H9 (cell line): ENCODE measurements at regions not wholly inside any gene's neighbourhood (a gene's known extent, or its start where the extent isn't known, plus 50 kb on each side); places are given as distances from the start of the nearest gene placed in this dataset.

Experiments used
- DNase-seq: peaks from one replicate; pipeline ENCODE4 v3.0.0-alpha.2; 2017
- H2AFZ ChIP-seq: one replicate; pipeline ENCODE4 v1.6.1; 2013; ENCODE audit warnings: mild to moderate bottlenecking, low read length, control low read depth, moderate library complexity
- H2AK5ac ChIP-seq: 2 replicates; pipeline ENCODE4 v1.6.1; 2013; ENCODE audit warnings: low read length, control low read depth, mixed read lengths; ENCODE audit not compliant: insufficient read length
- H2BK120ac ChIP-seq: one replicate; pipeline ENCODE4 v1.6.1; 2013; ENCODE audit warnings: low read depth, mild to moderate bottlenecking, low read length, control low read depth, inconsistent platforms; ENCODE audit not compliant: poor library complexity, severe bottlenecking
- H2BK12ac ChIP-seq: 2 replicates; pipeline ENCODE4 v1.6.1; 2013; ENCODE audit warnings: low read length, control low read depth, mixed read lengths, low read depth; ENCODE audit not compliant: insufficient read length
- H2BK15ac ChIP-seq: 2 replicates; pipeline ENCODE4 v1.6.1; 2013; ENCODE audit warnings: low read depth, low read length, control low read depth
- H2BK20ac ChIP-seq: one replicate; pipeline ENCODE4 v1.6.1; 2013; ENCODE audit warnings: low read depth, mild to moderate bottlenecking, low read length, control low read depth, inconsistent platforms; ENCODE audit not compliant: poor library complexity, severe bottlenecking
- H2BK5ac ChIP-seq: 2 replicates; pipeline ENCODE4 v1.6.1; 2013; ENCODE audit warnings: low read length, control low read depth, mixed read lengths; ENCODE audit not compliant: insufficient read length
- H3K14ac ChIP-seq: 2 replicates; pipeline ENCODE4 v1.6.1; 2013; ENCODE audit warnings: low read length, control low read depth; ENCODE audit not compliant: insufficient read depth
- H3K18ac ChIP-seq: 2 replicates; pipeline ENCODE4 v1.6.1; 2013; ENCODE audit warnings: low read depth, mild to moderate bottlenecking, mixed read lengths, low read length, control low read depth; ENCODE audit not compliant: insufficient read length
- H3K23ac ChIP-seq: 2 replicates; pipeline ENCODE4 v1.6.1; 2013; ENCODE audit warnings: low read length, control low read depth, mixed read lengths, low read depth; ENCODE audit not compliant: insufficient read length
- H3K23me2 ChIP-seq: 2 replicates; pipeline ENCODE4 v1.6.1; 2013; ENCODE audit warnings: low read depth, mild to moderate bottlenecking, mixed read lengths, low read length, control low read depth; ENCODE audit not compliant: insufficient read length, poor library complexity, severe bottlenecking
- H3K27ac ChIP-seq: 2 replicates; pipeline ENCODE4 v1.5.1; 2013; ENCODE audit warnings: low read length, control low read depth, mixed read lengths, low read depth; ENCODE audit not compliant: insufficient read length
- H3K27me3 ChIP-seq: 2 replicates; pipeline ENCODE4 v1.6.1; 2013; ENCODE audit warnings: low read length, control low read depth, inconsistent platforms; ENCODE audit not compliant: insufficient read depth
- H3K4ac ChIP-seq: 2 replicates; pipeline ENCODE4 v1.6.1; 2013; ENCODE audit warnings: low read depth, mild to moderate bottlenecking, control low read depth, inconsistent platforms, low read length, moderate library complexity
- H3K4me1 ChIP-seq: 2 replicates; pipeline ENCODE4 v1.6.1; 2013; ENCODE audit warnings: low read length, control low read depth, inconsistent platforms; ENCODE audit not compliant: insufficient read depth
- H3K4me2 ChIP-seq: 2 replicates; pipeline ENCODE4 v1.6.1; 2013; ENCODE audit warnings: low read length, control low read depth, mixed read lengths; ENCODE audit not compliant: insufficient read length, insufficient read depth
- H3K56ac ChIP-seq: 2 replicates; pipeline ENCODE4 v1.6.1; 2013; ENCODE audit warnings: low read depth, mild to moderate bottlenecking, mixed read lengths, low read length, control low read depth; ENCODE audit not compliant: insufficient read length
- H3K79me1 ChIP-seq: 2 replicates; pipeline ENCODE4 v1.6.1; 2013; ENCODE audit warnings: low read depth, mild to moderate bottlenecking, moderate library complexity, low read length, control low read depth, inconsistent platforms; ENCODE audit not compliant: insufficient read depth, poor library complexity, severe bottlenecking
- H3K79me2 ChIP-seq: 2 replicates; pipeline ENCODE4 v1.6.1; 2013; ENCODE audit warnings: low read length, control low read depth, inconsistent platforms; ENCODE audit not compliant: insufficient read depth
- H3K9ac ChIP-seq: 2 replicates; pipeline ENCODE4 v1.6.1; 2013; ENCODE audit warnings: low read length, control low read depth, mixed read lengths; ENCODE audit not compliant: insufficient read length; ENCODE audit errors: extremely low read depth
- H3K9me3 ChIP-seq: one replicate; pipeline ENCODE4 v1.6.1; 2013; ENCODE audit warnings: low read depth, low read length, inconsistent platforms; ENCODE audit not compliant: control insufficient read depth
- H3T11ph ChIP-seq: one replicate; pipeline ENCODE4 v1.6.1; 2013; ENCODE audit warnings: mild to moderate bottlenecking, low read length, control low read depth, inconsistent platforms
- H4K20me1 ChIP-seq: one replicate; pipeline ENCODE4 v1.6.1; 2013; ENCODE audit not compliant: control insufficient read depth, insufficient read length, insufficient read depth
- H4K5ac ChIP-seq: 2 replicates; pipeline ENCODE4 v1.6.1; 2013; ENCODE audit warnings: low read depth, mild to moderate bottlenecking, mixed read lengths, low read length, control low read depth; ENCODE audit not compliant: insufficient read length
- H4K8ac ChIP-seq: replicated peaks from 2 replicates; pipeline ENCODE4 v1.6.1; 2013; ENCODE audit warnings: low read length, control low read depth, mixed read lengths, low read depth; ENCODE audit not compliant: insufficient read length
- H4K91ac ChIP-seq: 2 replicates; pipeline ENCODE4 v1.6.1; 2013; ENCODE audit warnings: low read depth, mild to moderate bottlenecking, moderate library complexity, mixed read lengths, low read length, control low read depth; ENCODE audit not compliant: insufficient read length
- H3K27ac Mint-ChIP-seq, 3 experiments: 2 replicates in 2 of 3; 3 replicates in 1 of 3; pipeline ENCODE4 v1.8.0; 2020 to 2021; ENCODE audit warnings: mixed read lengths in 3 of 3, mild to moderate bottlenecking in 1 of 3, moderate library complexity in 1 of 3
- H3K27me3 Mint-ChIP-seq: 2 replicates; pipeline ENCODE4 v1.8.0; 2021; ENCODE audit warnings: low read depth, mild to moderate bottlenecking, moderate library complexity, mixed read lengths
- H3K36me3 Mint-ChIP-seq, 3 experiments: 2 replicates in 2 of 3; 3 replicates in 1 of 3; pipeline ENCODE4 v1.8.0; 2020 to 2021; ENCODE audit warnings: low read depth in 3 of 3, mixed read lengths in 3 of 3; ENCODE audit not compliant: insufficient read depth in 1 of 3
- H3K4me1 Mint-ChIP-seq, 2 experiments: 2 replicates each; pipeline ENCODE4 v1.8.0; 2020; ENCODE audit warnings: mixed read lengths in 2 of 2
- H3K4me3 Mint-ChIP-seq, 2 experiments: 2 replicates in 1 of 2; 3 replicates in 1 of 2; pipeline ENCODE4 v1.8.0; 2020 to 2021; ENCODE audit warnings: mild to moderate bottlenecking in 2 of 2, mixed read lengths in 2 of 2, moderate library complexity in 1 of 2
- H3K9me3 Mint-ChIP-seq, 2 experiments: 2 replicates in 1 of 2; 3 replicates in 1 of 2; pipeline ENCODE4 v1.8.0; 2020; ENCODE audit warnings: mild to moderate bottlenecking in 2 of 2, mixed read lengths in 2 of 2, moderate library complexity in 1 of 2
- WGBS: extraction: QIAGEN DNeasy Blood & Tissue Kit; methylation state at CpG from one replicate; pipeline ENCODE4 v1.1.7; 2013; ENCODE audit warnings: missing lambda C conversion rate, low lambda C conversion rate, mixed read lengths; ENCODE audit not compliant: insufficient read length; ENCODE audit errors: extremely low coverage; 5-methylcytosine and 5-hydroxymethylcytosine counted together
- TF ChIP-seq, protein P1 (sequence below): fragments of 200-600 bp; sonication (generic); conservative IDR thresholded peaks from 3 replicates; pipeline ENCODE4 v1.8.0; 2021; ENCODE audit warnings: antibody characterized with exemption, mild to moderate bottlenecking

DNA sequence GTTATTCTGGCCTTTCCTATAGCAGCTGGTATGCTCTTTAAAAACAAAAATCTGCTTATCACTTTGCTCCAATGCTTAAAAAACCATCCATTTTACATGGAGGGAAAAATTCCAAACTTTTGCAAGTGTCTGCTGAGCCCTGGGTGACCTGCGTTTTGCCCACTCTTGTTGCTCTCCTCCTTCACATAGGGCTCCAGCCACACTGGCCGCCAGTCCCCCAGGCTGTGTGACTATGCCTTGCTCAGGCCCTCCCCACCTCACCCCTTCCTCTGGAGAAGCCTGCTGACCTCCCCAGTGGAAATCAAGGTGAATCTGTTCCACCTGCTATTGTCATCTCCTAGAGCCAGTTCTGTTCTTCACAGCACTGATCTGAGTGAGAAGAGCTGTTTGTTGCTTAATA lies 126.9 kb downstream of the SLC25A47 start:
- no peaks in the 10 kb centered on the region for H3K23me2 ChIP-seq
- H4K20me1 ChIP-seq, result no peaks in the 10 kb centered on the region
- no peak overlapping the region for H3K23ac ChIP-seq
- H3K4me3 Mint-ChIP-seq, result no peak overlapping the region
- H3K18ac ChIP-seq, result no peak overlapping the region
- H3K4me1 Mint-ChIP-seq, result peaks cover 32 to 35% of the 10 kb centered on the region in 2 experiments
- H3K27me3 ChIP-seq, result no peaks in the 10 kb centered on the region
- H3K79me1 ChIP-seq, result no peaks in the 10 kb centered on the region
- TF ChIP-seq, protein P1, sequence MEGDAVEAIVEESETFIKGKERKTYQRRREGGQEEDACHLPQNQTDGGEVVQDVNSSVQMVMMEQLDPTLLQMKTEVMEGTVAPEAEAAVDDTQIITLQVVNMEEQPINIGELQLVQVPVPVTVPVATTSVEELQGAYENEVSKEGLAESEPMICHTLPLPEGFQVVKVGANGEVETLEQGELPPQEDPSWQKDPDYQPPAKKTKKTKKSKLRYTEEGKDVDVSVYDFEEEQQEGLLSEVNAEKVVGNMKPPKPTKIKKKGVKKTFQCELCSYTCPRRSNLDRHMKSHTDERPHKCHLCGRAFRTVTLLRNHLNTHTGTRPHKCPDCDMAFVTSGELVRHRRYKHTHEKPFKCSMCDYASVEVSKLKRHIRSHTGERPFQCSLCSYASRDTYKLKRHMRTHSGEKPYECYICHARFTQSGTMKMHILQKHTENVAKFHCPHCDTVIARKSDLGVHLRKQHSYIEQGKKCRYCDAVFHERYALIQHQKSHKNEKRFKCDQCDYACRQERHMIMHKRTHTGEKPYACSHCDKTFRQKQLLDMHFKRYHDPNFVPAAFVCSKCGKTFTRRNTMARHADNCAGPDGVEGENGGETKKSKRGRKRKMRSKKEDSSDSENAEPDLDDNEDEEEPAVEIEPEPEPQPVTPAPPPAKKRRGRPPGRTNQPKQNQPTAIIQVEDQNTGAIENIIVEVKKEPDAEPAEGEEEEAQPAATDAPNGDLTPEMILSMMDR, result no peak
- no peak overlapping the region for H2BK20ac ChIP-seq
- no peak overlapping the region for H2AFZ ChIP-seq
- no peak overlapping the region for H2BK12ac ChIP-seq
- H3K9ac ChIP-seq, result no peak overlapping the region
- no peak overlapping the region; a peak in 2 of 7 replicates for H3K27ac Mint-ChIP-seq
- H3K9me3 ChIP-seq, result no peaks in the 10 kb centered on the region
- no peak overlapping the region for H2BK5ac ChIP-seq
- no peaks in the 10 kb centered on the region for H3K36me3 Mint-ChIP-seq
- H3K4me2 ChIP-seq, result no peak overlapping the region
- H3K79me2 ChIP-seq, result no peaks in the 10 kb centered on the region
- H3K27me3 Mint-ChIP-seq, result no peaks in the 10 kb centered on the region
- no peak overlapping the region for H3T11ph ChIP-seq
- peak; percentile 11 for DNase-seq
- no peak overlapping the region for H4K5ac ChIP-seq
- no peak overlapping the region for H2BK120ac ChIP-seq
- no peak overlapping the region for H2AK5ac ChIP-seq
- H2BK15ac ChIP-seq, result no peak overlapping the region
- H3K14ac ChIP-seq, result no peak overlapping the region
- no peaks in the 10 kb centered on the region for H3K9me3 Mint-ChIP-seq
- no peak overlapping the region for H3K27ac ChIP-seq
- no peak overlapping the region for H4K91ac ChIP-seq
- peaks cover 5% of the 10 kb centered on the region; the same call in 1 of the 2 replicates for H3K4me1 ChIP-seq
- no peak overlapping the region for H4K8ac ChIP-seq
- H3K56ac ChIP-seq, result no peak overlapping the region
- WGBS, result no CpG with 5 or more reads among the region's 2 CpGs
- no peak overlapping the region for H3K4ac ChIP-seq
